ENCODE measurements at regions not wholly inside any gene's neighbourhood (a gene's known extent, or its start where the extent isn't known, plus 50 kb on each side); places are given as distances from the start of the nearest gene placed in this dataset.

DNA sequence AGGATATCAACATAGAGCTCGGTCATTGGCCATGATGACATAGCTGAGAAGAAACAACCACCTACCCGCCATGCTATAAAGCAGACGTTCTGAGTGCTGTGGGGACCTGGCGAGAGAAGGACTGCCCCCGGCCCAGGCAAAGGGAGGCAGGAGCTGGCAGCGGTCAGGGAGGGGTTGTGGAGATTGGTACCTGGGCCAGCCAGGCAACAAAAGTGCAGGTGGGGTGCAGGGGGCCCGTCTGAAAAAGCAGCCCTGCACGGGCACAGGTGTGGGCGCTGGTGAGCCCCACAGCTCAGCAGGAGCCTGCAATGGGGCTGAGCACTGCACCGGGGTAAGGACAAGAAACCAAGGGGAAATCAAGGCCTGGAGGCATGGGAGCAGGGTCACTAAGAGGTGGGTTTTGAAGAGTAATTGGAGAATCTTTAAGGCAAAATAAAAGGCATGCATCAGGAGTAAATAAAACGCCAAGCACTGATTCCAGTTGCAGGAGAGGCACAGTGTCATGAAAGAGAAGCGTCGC is 464.0 kb downstream of the EIPR1 start:
- Histone ChIP-seq H2AFZ (ENCODE audit: low read depth, low read length, poor library complexity, severe bottlenecking) (no peak overlapping the region), H4K20me1 (ENCODE audit: insufficient read depth) (no peaks in the 10 kb centered on the region), H3K4me1 (ENCODE audit: control insufficient read depth in 1 of 2, insufficient read depth in 2 of 2, low read length in 2 of 2) (no peaks in the 10 kb centered on the region), H3K79me2 (ENCODE audit: insufficient read depth, low read length) (no peaks in the 10 kb centered on the region), H3K9me3 (ENCODE audit: control insufficient read depth in 1 of 2, insufficient read depth in 1 of 2, low read depth in 1 of 2, low read length in 2 of 2) (0 out of 4 replicates have a peak, but pooled peaks cover 0 to 6% of the 10 kb centered on the region in 2 experiments), H3K36me3 (ENCODE audit: control insufficient read depth in 1 of 2, insufficient read depth in 2 of 2, low read length in 2 of 2) (no peaks in the 10 kb centered on the region), H3K9ac (ENCODE audit: low read length) (no peak overlapping the region), H3K4me2 (ENCODE audit: low read length) (no peak overlapping the region), H3K4me3 (replicated peaks in 1 of 2; ENCODE audit: low read depth in 1 of 2, low read length in 2 of 2) (no peak overlapping the region), H3K27ac (ENCODE audit: low read depth, low read length) (no peak overlapping the region), H3K27me3 (ENCODE audit: insufficient read depth, low read length) (no peaks in the 10 kb centered on the region; the same call in 1 of the 2 replicates), H3K9me2 (ENCODE audit: insufficient read depth) (no peaks in the 10 kb centered on the region)
- RAD21 ChIA-PET (ENCODE audit: low non-redundant PET in 1 of 2, low total read pairs in 2 of 2, uncharacterized antibody in 2 of 2, unreplicated experiment in 2 of 2), result no interaction called here
- ATAC-seq (no peak), DNase-seq (ENCODE audit: low read depth, low spot score) (no peak)
- CTCF ChIA-PET, result no interaction called here
- POLR2A ChIA-PET, result no interaction called here
- intact Hi-C loops (cut with micrococcal nuclease), result no loop called here
- BruUV-seq (replicated peaks), result no TSS peak
- TF ChIP-seq TCF7L2 (IDR thresholded peaks at IDR 0.05; ENCODE audit: borderline replicate concordance, extremely low read depth, insufficient read depth, insufficient read length) (no peak), EGR1 (IDR thresholded peaks at IDR 0.05; ENCODE audit: low read depth) (no peak), CEBPB (IDR thresholded peaks at IDR 0.05; ENCODE audit: low read depth) (no peak)
- TF ChIP-seq, protein P1, sequence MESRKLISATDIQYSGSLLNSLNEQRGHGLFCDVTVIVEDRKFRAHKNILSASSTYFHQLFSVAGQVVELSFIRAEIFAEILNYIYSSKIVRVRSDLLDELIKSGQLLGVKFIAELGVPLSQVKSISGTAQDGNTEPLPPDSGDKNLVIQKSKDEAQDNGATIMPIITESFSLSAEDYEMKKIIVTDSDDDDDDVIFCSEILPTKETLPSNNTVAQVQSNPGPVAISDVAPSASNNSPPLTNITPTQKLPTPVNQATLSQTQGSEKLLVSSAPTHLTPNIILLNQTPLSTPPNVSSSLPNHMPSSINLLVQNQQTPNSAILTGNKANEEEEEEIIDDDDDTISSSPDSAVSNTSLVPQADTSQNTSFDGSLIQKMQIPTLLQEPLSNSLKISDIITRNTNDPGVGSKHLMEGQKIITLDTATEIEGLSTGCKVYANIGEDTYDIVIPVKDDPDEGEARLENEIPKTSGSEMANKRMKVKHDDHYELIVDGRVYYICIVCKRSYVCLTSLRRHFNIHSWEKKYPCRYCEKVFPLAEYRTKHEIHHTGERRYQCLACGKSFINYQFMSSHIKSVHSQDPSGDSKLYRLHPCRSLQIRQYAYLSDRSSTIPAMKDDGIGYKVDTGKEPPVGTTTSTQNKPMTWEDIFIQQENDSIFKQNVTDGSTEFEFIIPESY (IDR thresholded peaks at IDR 0.05; ENCODE audit: extremely low read depth, insufficient replicate concordance, low read length), result no peak

DNA sequence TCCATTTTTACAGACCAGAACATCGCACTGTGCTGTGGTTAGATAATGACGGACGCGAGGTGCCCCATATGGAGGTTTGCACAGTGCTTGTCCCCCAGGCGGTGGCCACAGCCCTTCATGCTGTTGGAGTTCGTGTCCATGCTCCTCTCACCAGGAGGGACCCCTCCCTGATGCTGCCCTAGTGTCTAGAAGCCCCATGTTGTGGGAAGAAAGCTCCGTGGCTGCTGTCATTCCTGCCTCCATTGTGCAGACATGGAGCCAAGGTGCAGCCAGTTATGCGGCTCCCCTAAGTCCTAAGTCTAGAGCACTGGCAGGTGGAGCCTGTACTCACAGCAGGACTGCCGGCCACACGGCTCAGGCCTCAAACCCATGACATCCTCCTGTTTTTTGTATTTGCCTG is 464.9 kb downstream of the EIPR1 start:
- BruUV-seq (replicated peaks), result no TSS peak
- DNase-seq (ENCODE audit: low read depth, low spot score) (no peak), ATAC-seq (no peak)
- H3K4me2 ChIP-seq (ENCODE audit: low read length), result no peak overlapping the region
- H3K4me3 ChIP-seq (replicated peaks in 1 of 2; ENCODE audit: low read depth in 1 of 2, low read length in 2 of 2), result no peak overlapping the region
- intact Hi-C loops (cut with micrococcal nuclease), result no loop called here
- H3K27ac ChIP-seq (ENCODE audit: low read depth, low read length), result no peak overlapping the region
- no peaks in the 10 kb centered on the region for H3K9me2 ChIP-seq (ENCODE audit: insufficient read depth)
- H3K36me3 ChIP-seq (ENCODE audit: control insufficient read depth in 1 of 2, insufficient read depth in 2 of 2, low read length in 2 of 2), result no peaks in the 10 kb centered on the region
- 0 out of 4 replicates have a peak, but pooled peaks cover 0 to 6% of the 10 kb centered on the region in 2 experiments for H3K9me3 ChIP-seq (ENCODE audit: control insufficient read depth in 1 of 2, insufficient read depth in 1 of 2, low read depth in 1 of 2, low read length in 2 of 2)
- peaks cover 4% of the 10 kb centered on the region; the same call in 1 of the 2 replicates for H3K27me3 ChIP-seq (ENCODE audit: insufficient read depth, low read length)
- no peaks in the 10 kb centered on the region for H3K79me2 ChIP-seq (ENCODE audit: insufficient read depth, low read length)
- ChIA-PET CTCF (no interaction called here), RAD21 (ENCODE audit: low non-redundant PET in 1 of 2, low total read pairs in 2 of 2, uncharacterized antibody in 2 of 2, unreplicated experiment in 2 of 2) (no interaction called here), POLR2A (no interaction called here)
- no peaks in the 10 kb centered on the region for H4K20me1 ChIP-seq (ENCODE audit: insufficient read depth)
- no peak overlapping the region for H3K9ac ChIP-seq (ENCODE audit: low read length)
- no peak overlapping the region for H2AFZ ChIP-seq (ENCODE audit: low read depth, low read length, poor library complexity, severe bottlenecking)
- no peaks in the 10 kb centered on the region for H3K4me1 ChIP-seq (ENCODE audit: control insufficient read depth in 1 of 2, insufficient read depth in 2 of 2, low read length in 2 of 2)
- TF ChIP-seq, protein P2, sequence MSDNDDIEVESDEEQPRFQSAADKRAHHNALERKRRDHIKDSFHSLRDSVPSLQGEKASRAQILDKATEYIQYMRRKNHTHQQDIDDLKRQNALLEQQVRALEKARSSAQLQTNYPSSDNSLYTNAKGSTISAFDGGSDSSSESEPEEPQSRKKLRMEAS (IDR thresholded peaks at IDR 0.05), result no peak
- TF ChIP-seq FOSL1 (IDR thresholded peaks at IDR 0.05; ENCODE audit: low read depth), result no peak
- TF ChIP-seq, protein P3, sequence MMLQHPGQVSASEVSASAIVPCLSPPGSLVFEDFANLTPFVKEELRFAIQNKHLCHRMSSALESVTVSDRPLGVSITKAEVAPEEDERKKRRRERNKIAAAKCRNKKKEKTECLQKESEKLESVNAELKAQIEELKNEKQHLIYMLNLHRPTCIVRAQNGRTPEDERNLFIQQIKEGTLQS (IDR thresholded peaks at IDR 0.05), result no peak
- TF ChIP-seq ZNF274 (IDR thresholded peaks at IDR 0.05; ENCODE audit: low read depth, low read length), result no peak
- TF ChIP-seq TCF7L2 (IDR thresholded peaks at IDR 0.05; ENCODE audit: borderline replicate concordance, extremely low read depth, insufficient read depth, insufficient read length), result no peak
- no peak for TF ChIP-seq YY1 (IDR thresholded peaks at IDR 0.05; ENCODE audit: extremely low read depth, insufficient replicate concordance, low read depth, low read length)
- TF ChIP-seq, protein P4, sequence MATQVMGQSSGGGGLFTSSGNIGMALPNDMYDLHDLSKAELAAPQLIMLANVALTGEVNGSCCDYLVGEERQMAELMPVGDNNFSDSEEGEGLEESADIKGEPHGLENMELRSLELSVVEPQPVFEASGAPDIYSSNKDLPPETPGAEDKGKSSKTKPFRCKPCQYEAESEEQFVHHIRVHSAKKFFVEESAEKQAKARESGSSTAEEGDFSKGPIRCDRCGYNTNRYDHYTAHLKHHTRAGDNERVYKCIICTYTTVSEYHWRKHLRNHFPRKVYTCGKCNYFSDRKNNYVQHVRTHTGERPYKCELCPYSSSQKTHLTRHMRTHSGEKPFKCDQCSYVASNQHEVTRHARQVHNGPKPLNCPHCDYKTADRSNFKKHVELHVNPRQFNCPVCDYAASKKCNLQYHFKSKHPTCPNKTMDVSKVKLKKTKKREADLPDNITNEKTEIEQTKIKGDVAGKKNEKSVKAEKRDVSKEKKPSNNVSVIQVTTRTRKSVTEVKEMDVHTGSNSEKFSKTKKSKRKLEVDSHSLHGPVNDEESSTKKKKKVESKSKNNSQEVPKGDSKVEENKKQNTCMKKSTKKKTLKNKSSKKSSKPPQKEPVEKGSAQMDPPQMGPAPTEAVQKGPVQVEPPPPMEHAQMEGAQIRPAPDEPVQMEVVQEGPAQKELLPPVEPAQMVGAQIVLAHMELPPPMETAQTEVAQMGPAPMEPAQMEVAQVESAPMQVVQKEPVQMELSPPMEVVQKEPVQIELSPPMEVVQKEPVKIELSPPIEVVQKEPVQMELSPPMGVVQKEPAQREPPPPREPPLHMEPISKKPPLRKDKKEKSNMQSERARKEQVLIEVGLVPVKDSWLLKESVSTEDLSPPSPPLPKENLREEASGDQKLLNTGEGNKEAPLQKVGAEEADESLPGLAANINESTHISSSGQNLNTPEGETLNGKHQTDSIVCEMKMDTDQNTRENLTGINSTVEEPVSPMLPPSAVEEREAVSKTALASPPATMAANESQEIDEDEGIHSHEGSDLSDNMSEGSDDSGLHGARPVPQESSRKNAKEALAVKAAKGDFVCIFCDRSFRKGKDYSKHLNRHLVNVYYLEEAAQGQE (IDR thresholded peaks at IDR 0.05; ENCODE audit: low read depth), result no peak
- TF ChIP-seq EGR1 (IDR thresholded peaks at IDR 0.05; ENCODE audit: low read depth), result no peak
- TF ChIP-seq SP1 (IDR thresholded peaks at IDR 0.05; ENCODE audit: low read depth), result no peak
- no peak for TF ChIP-seq ELF1 (IDR thresholded peaks at IDR 0.05; ENCODE audit: borderline replicate concordance, low read depth)
- no peak for TF ChIP-seq CBX3 (IDR thresholded peaks at IDR 0.05; ENCODE audit: low read depth)

Measured in HCT116 (cell line).